Uterus (tissue), 2 donors: ENCODE measurements at regions not wholly inside any gene's neighbourhood (a gene's known extent, or its start where the extent isn't known, plus 50 kb on each side); places are given as distances from the start of the nearest gene placed in this dataset.

Experiments used
- CTCF ChIP-seq, 4 experiments: fragments of 200-600 bp in 2 of 4; fragments of 450-650 bp in 2 of 4; sonication (generic) in 2 of 4; IDR thresholded peaks; one replicate each; pipeline ENCODE4 v1.5.1; 2016 to 2019; ENCODE audit warnings: antibody characterized with exemption in 4 of 4, mild to moderate bottlenecking in 2 of 4, moderate library complexity in 1 of 4
- POLR2A ChIP-seq, 2 donors: fragments of 450-650 bp; IDR thresholded peaks; one replicate each; pipeline ENCODE4 v1.6.1; 2016; ENCODE audit warnings: antibody characterized with exemption in 2 of 2, mild to moderate bottlenecking in 1 of 2, moderate library complexity in 1 of 2

GRCh38 chr1:90417126-90417525 lies 300.0 kb downstream of the BARHL2 start:
- TF ChIP-seq CTCF (IDR thresholded peaks at IDR 0.05), result no peak
- no peak for TF ChIP-seq POLR2A (IDR thresholded peaks at IDR 0.05)
